ENCODE measurements at regions not wholly inside any gene's neighbourhood (a gene's known extent, or its start where the extent isn't known, plus 50 kb on each side); places are given as distances from the start of the nearest gene placed in this dataset.

GRCh38 chr18:75128911-75129716, 79.8 kb downstream of the PTGR3 start:
- H3K9me3 ChIP-seq (ENCODE audit: low read depth, low read length): no peaks in the 10 kb centered on the region
- no peak overlapping the region for H3K4me2 ChIP-seq (ENCODE audit: insufficient read depth, low read length)
- H3K27me3 ChIP-seq (ENCODE audit: insufficient read depth, low read length): peaks cover 24% of the 10 kb centered on the region
- DNase-seq (ENCODE audit: insufficient read length, low spot score, missing footprints): peak; percentile 49
- no peaks in the 10 kb centered on the region for H4K20me1 ChIP-seq (ENCODE audit: insufficient read depth, low read length)
- no peak overlapping the region for H3K4me3 ChIP-seq (ENCODE audit: insufficient read depth, low read length)
- no peak overlapping the region for H3K27ac ChIP-seq (ENCODE audit: low read depth, low read length)
- no peaks in the 10 kb centered on the region for H3K79me2 ChIP-seq (ENCODE audit: insufficient read depth, low read length)
- H3K36me3 ChIP-seq (ENCODE audit: insufficient read depth, low read length): no peaks in the 10 kb centered on the region
- peaks cover 18% of the 10 kb centered on the region for H3K4me1 ChIP-seq (ENCODE audit: insufficient read depth, low read length)
- no peak overlapping the region for H2AFZ ChIP-seq (ENCODE audit: low read length)
- TF ChIP-seq CTCF (IDR thresholded peaks at IDR 0.05; ENCODE audit: extremely low read depth, low read depth, low read length): no peak

GRCh38 chr18:75128051-75128605, 80.8 kb downstream of the PTGR3 start:
- Histone ChIP-seq H3K36me3 (ENCODE audit: insufficient read depth, low read length) (no peaks in the 10 kb centered on the region), H3K27me3 (ENCODE audit: insufficient read depth, low read length) (peaks cover 18% of the 10 kb centered on the region), H3K79me2 (ENCODE audit: insufficient read depth, low read length) (no peaks in the 10 kb centered on the region), H4K20me1 (ENCODE audit: insufficient read depth, low read length) (no peaks in the 10 kb centered on the region), H3K27ac (ENCODE audit: low read depth, low read length) (no peak overlapping the region), H3K4me1 (ENCODE audit: insufficient read depth, low read length) (peaks cover 18% of the 10 kb centered on the region), H3K9me3 (ENCODE audit: low read depth, low read length) (no peaks in the 10 kb centered on the region), H2AFZ (ENCODE audit: low read length) (no peak overlapping the region), H3K4me3 (ENCODE audit: insufficient read depth, low read length) (no peak overlapping the region), H3K4me2 (ENCODE audit: insufficient read depth, low read length) (no peak overlapping the region)
- no peak for DNase-seq (ENCODE audit: insufficient read length, low spot score, missing footprints)
- TF ChIP-seq CTCF (IDR thresholded peaks at IDR 0.05; ENCODE audit: extremely low read depth, low read depth, low read length): no peak

GRCh38 chr18:75127143-75128021, 81.6 kb downstream of the PTGR3 start:
- Histone ChIP-seq H3K9me3 (ENCODE audit: low read depth, low read length) (no peaks in the 10 kb centered on the region), H4K20me1 (ENCODE audit: insufficient read depth, low read length) (no peaks in the 10 kb centered on the region), H3K4me1 (ENCODE audit: insufficient read depth, low read length) (peaks cover 18% of the 10 kb centered on the region), H3K4me3 (ENCODE audit: insufficient read depth, low read length) (no peak overlapping the region), H3K79me2 (ENCODE audit: insufficient read depth, low read length) (no peaks in the 10 kb centered on the region), H3K27ac (ENCODE audit: low read depth, low read length) (no peak overlapping the region), H3K27me3 (ENCODE audit: insufficient read depth, low read length) (peaks cover 11% of the 10 kb centered on the region), H2AFZ (ENCODE audit: low read length) (no peak overlapping the region), H3K36me3 (ENCODE audit: insufficient read depth, low read length) (no peaks in the 10 kb centered on the region), H3K4me2 (ENCODE audit: insufficient read depth, low read length) (no peak overlapping the region)
- DNase-seq (ENCODE audit: insufficient read length, low spot score, missing footprints): peak; percentile 34
- no peak for TF ChIP-seq CTCF (IDR thresholded peaks at IDR 0.05; ENCODE audit: extremely low read depth, low read depth, low read length)
